IMR-90 (cell line): ENCODE measurements at regions not wholly inside any gene's neighbourhood (a gene's known extent, or its start where the extent isn't known, plus 50 kb on each side); places are given as distances from the start of the nearest gene placed in this dataset.

ENCODE experiments used
- ATAC-seq: fragments of 200-7000 bp; cut with Tn5 transposase; 2 replicates; pipeline ENCODE4 v1.9.1; 2020; ENCODE audit warnings: low read depth, mild to moderate bottlenecking, moderate library complexity
- BruUV-seq: library from RNA; stranded (reverse); fragments of 400-500 nt; replicated peaks from 2 replicates; lab custom pipeline; 2021; lab: Mats Ljungman, UMichigan
- CTCF ChIA-PET: fragments of 300-600 bp; formaldehyde crosslinking; extraction: SDS; loops from one replicate; lab custom pipeline; 2021; ENCODE audit warnings: antibody characterized with exemption; lab: Yijun Ruan, JAX
- POLR2A ChIA-PET: fragments of 300-600 bp; sonication (Branson Sonifier 250); formaldehyde crosslinking; loops from one replicate; lab custom pipeline; 2022; ENCODE audit warnings: antibody characterized with exemption; ENCODE audit not compliant: unreplicated experiment; lab: Charles Lee
- DNase-seq: peaks from one replicate; pipeline ENCODE4 v3.0.0; 2013
- H2AFZ ChIP-seq: replicated peaks from 2 replicates; pipeline ENCODE3; 2013; ENCODE audit warnings: low read length, mild to moderate bottlenecking; ENCODE audit not compliant: poor library complexity
- H2AK5ac ChIP-seq: 2 replicates; pipeline ENCODE4 v1.6.1; 2013; ENCODE audit warnings: low read depth, low read length, inconsistent platforms
- H2AK9ac ChIP-seq: replicated peaks from 2 replicates; pipeline ENCODE3; 2013; ENCODE audit warnings: mild to moderate bottlenecking, low read depth, low read length, moderate library complexity; ENCODE audit not compliant: poor library complexity
- H2BK120ac ChIP-seq: 2 replicates; pipeline ENCODE4 v1.6.1; 2013; ENCODE audit warnings: low read depth, low read length, inconsistent platforms
- H2BK15ac ChIP-seq: 3 replicates; pipeline ENCODE4 v1.6.1; 2013; ENCODE audit warnings: low read depth, low read length, inconsistent platforms
- H2BK20ac ChIP-seq: 2 replicates; pipeline ENCODE4 v1.6.1; 2013; ENCODE audit warnings: low read depth, mild to moderate bottlenecking, inconsistent platforms, low read length, moderate library complexity
- H2BK5ac ChIP-seq: 2 replicates; pipeline ENCODE4 v1.6.1; 2013; ENCODE audit warnings: mild to moderate bottlenecking, low read depth, low read length, inconsistent platforms; ENCODE audit not compliant: poor library complexity, severe bottlenecking
- H3K14ac ChIP-seq: replicated peaks from 2 replicates; pipeline ENCODE4 v1.6.1; 2013; ENCODE audit warnings: low read depth, low read length, inconsistent platforms
- H3K18ac ChIP-seq: 2 replicates; pipeline ENCODE4 v1.6.1; 2013; ENCODE audit warnings: low read depth, low read length, control low read depth
- H3K23ac ChIP-seq: 2 replicates; pipeline ENCODE4 v1.6.1; 2013; ENCODE audit warnings: low read depth, low read length, inconsistent platforms
- H3K27ac ChIP-seq: 2 replicates; pipeline ENCODE4 v1.5.1; 2013; ENCODE audit warnings: mild to moderate bottlenecking, control low read depth, low read length; ENCODE audit not compliant: insufficient read depth
- H3K27me3 ChIP-seq: 2 replicates; pipeline ENCODE4 v1.6.1; 2013; ENCODE audit warnings: low read length; ENCODE audit not compliant: control insufficient read depth, insufficient read depth
- H3K36me3 ChIP-seq: 2 replicates; pipeline ENCODE4 v1.6.1; 2013; ENCODE audit warnings: low read length, mixed read lengths; ENCODE audit not compliant: control insufficient read depth, insufficient read depth
- H3K4ac ChIP-seq: 2 replicates; pipeline ENCODE4 v1.6.1; 2013; ENCODE audit warnings: low read depth, low read length, inconsistent platforms
- H3K4me1 ChIP-seq: 2 replicates; pipeline ENCODE4 v1.6.1; 2013; ENCODE audit warnings: low read length, mixed read lengths; ENCODE audit not compliant: control insufficient read depth, insufficient read depth
- H3K4me2 ChIP-seq: 2 replicates; pipeline ENCODE4 v1.6.1; 2013; ENCODE audit warnings: low read depth, mild to moderate bottlenecking, control low read depth, low read length, moderate library complexity
- H3K4me3 ChIP-seq: 2 replicates; pipeline ENCODE4 v1.5.1; 2013; ENCODE audit warnings: low read depth, mild to moderate bottlenecking, control low read depth, low read length, moderate library complexity; ENCODE audit not compliant: insufficient read depth
- H3K56ac ChIP-seq: 2 replicates; pipeline ENCODE4 v1.6.1; 2013; ENCODE audit warnings: low read length, inconsistent platforms; ENCODE audit not compliant: insufficient read depth; ENCODE audit errors: extremely low read depth
- H3K79me1 ChIP-seq, 2 experiments: 2 replicates each; pipeline ENCODE4 v1.6.1; 2013; ENCODE audit warnings: low read length in 2 of 2, inconsistent platforms in 1 of 2, low read depth in 1 of 2
- H3K9ac ChIP-seq: 2 replicates; pipeline ENCODE4 v1.6.1; 2013; ENCODE audit warnings: low read depth, low read length, control low read depth
- H3K9me1 ChIP-seq: 2 replicates; pipeline ENCODE4 v1.6.1; 2013; ENCODE audit warnings: low read length, inconsistent platforms; ENCODE audit not compliant: insufficient read depth
- H3K9me3 ChIP-seq: 2 replicates; pipeline ENCODE4 v1.6.1; 2013; ENCODE audit warnings: low read length; ENCODE audit not compliant: control insufficient read depth, insufficient read depth
- H4K20me1 ChIP-seq: 2 replicates; pipeline ENCODE4 v1.6.1; 2013; ENCODE audit warnings: low read length, inconsistent platforms; ENCODE audit not compliant: insufficient read depth
- H4K5ac ChIP-seq: 2 replicates; pipeline ENCODE4 v1.6.1; 2013; ENCODE audit warnings: mild to moderate bottlenecking, low read depth, low read length, control low read depth
- H4K8ac ChIP-seq, 2 experiments: 2 replicates each; pipeline ENCODE4 v1.6.1; 2013; ENCODE audit warnings: low read depth in 2 of 2, low read length in 2 of 2, control low read depth in 1 of 2, inconsistent platforms in 1 of 2
- H4K91ac ChIP-seq: 2 replicates; pipeline ENCODE4 v1.6.1; 2013; ENCODE audit warnings: low read depth, low read length, inconsistent platforms; ENCODE audit not compliant: insufficient read depth
- BHLHE40 ChIP-seq: fragments of 150-350 bp; IDR thresholded peaks from 2 replicates; pipeline ENCODE4 v1.6.1; 2016; ENCODE audit warnings: mild to moderate bottlenecking, low read depth, low read length
- CEBPB ChIP-seq: IDR thresholded peaks from 2 replicates; pipeline ENCODE4 v1.6.1; 2012; ENCODE audit warnings: low read depth, low read length, improper control_type of control experiment
- CHD1 ChIP-seq: IDR thresholded peaks from 2 replicates; pipeline ENCODE4 v1.6.1; 2012; ENCODE audit warnings: low read depth, low read length, improper control_type of control experiment
- ELK1 ChIP-seq: fragments of 150-350 bp; IDR thresholded peaks from 2 replicates; pipeline ENCODE4 v1.6.1; 2016; ENCODE audit warnings: low read depth, mild to moderate bottlenecking, low read length, moderate library complexity, borderline replicate concordance
- MXI1 ChIP-seq: IDR thresholded peaks from 2 replicates; pipeline ENCODE4 v1.6.1; 2012; ENCODE audit warnings: low read depth, mild to moderate bottlenecking, low read length, moderate library complexity, borderline replicate concordance
- POLR2A ChIP-seq: IDR thresholded peaks from 2 replicates; pipeline ENCODE4 v1.6.1; 2012; ENCODE audit warnings: mild to moderate bottlenecking, low read depth, low read length
- RCOR1 ChIP-seq: IDR thresholded peaks from 2 replicates; pipeline ENCODE4 v1.6.1; 2012; ENCODE audit warnings: mild to moderate bottlenecking, low read length, improper control_type of control experiment; ENCODE audit not compliant: insufficient replicate concordance
- RFX5 ChIP-seq: IDR thresholded peaks from 2 replicates; pipeline ENCODE4 v1.8.0; 2012; ENCODE audit warnings: low read depth, mild to moderate bottlenecking, low read length, moderate library complexity
- dilution Hi-C: fragments of 300-500 bp; cut with HindIII; formaldehyde crosslinking; loops from one replicate; pipeline ENCODE4 v1.14.3; 2018; ENCODE audit warnings: low sequenced_read_pairs; ENCODE audit not compliant: unreplicated experiment
- in situ Hi-C: fragments of 300-500 bp; cut with MboI; formaldehyde crosslinking; loops from 3 replicates; pipeline ENCODE4 v1.14.3; 2019; ENCODE audit warnings: low sequenced_read_pairs, inconsistent platforms, mixed read lengths
- intact Hi-C: fragments of 100-400 bp; cut with micrococcal nuclease; formaldehyde crosslinking; loops from 2 replicates; pipeline ENCODE4 v1.10.0; 2022
- TF ChIP-seq, protein P1 (sequence below): fragments of 150-350 bp; IDR thresholded peaks from 2 replicates; pipeline ENCODE4 v1.6.1; 2017; ENCODE audit warnings: mild to moderate bottlenecking, antibody characterized with exemption, low read length, low read depth
- TF ChIP-seq, protein P2 (sequence below): conservative IDR thresholded peaks from 2 replicates; pipeline ENCODE4 v1.5.1; 2012; ENCODE audit warnings: mild to moderate bottlenecking, low read depth, low read length, improper control_type of control experiment

GRCh38 chr12:92255741-92256140, 110.1 kb upstream of the BTG1 start:
- ATAC-seq, result no peak
- Histone ChIP-seq H3K14ac (no peak overlapping the region), H3K56ac (no peak overlapping the region), H2BK15ac (no peak overlapping the region), H3K23ac (no peak overlapping the region), H4K20me1 (no peaks in the 10 kb centered on the region), H2AK5ac (no peak overlapping the region), H3K4me2 (no peak overlapping the region), H4K8ac (no peak overlapping the region), H4K5ac (no peak overlapping the region), H3K9ac (no peak overlapping the region), H3K4ac (no peak overlapping the region), H2BK120ac (no peak overlapping the region), H2AK9ac (no peak overlapping the region), H2BK20ac (no peak overlapping the region), H3K4me3 (no peak overlapping the region), H3K27me3 (no peaks in the 10 kb centered on the region), H4K91ac (no peak overlapping the region), H3K79me1 (no peaks in the 10 kb centered on the region), H3K4me1 (0 out of 2 replicates have a peak, but pooled peaks cover 3% of the 10 kb centered on the region), H2AFZ (no peak overlapping the region), H3K18ac (no peak overlapping the region), H3K36me3 (no peaks in the 10 kb centered on the region), H3K9me3 (no peaks in the 10 kb centered on the region), H3K27ac (no peak overlapping the region), H2BK5ac (no peak overlapping the region), H3K9me1 (no peaks in the 10 kb centered on the region)
- TF ChIP-seq, protein P1, sequence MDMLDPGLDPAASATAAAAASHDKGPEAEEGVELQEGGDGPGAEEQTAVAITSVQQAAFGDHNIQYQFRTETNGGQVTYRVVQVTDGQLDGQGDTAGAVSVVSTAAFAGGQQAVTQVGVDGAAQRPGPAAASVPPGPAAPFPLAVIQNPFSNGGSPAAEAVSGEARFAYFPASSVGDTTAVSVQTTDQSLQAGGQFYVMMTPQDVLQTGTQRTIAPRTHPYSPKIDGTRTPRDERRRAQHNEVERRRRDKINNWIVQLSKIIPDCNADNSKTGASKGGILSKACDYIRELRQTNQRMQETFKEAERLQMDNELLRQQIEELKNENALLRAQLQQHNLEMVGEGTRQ, result no peak
- no peak for TF ChIP-seq BHLHE40
- no peak for TF ChIP-seq POLR2A
- no peak for TF ChIP-seq CEBPB
- no peak for TF ChIP-seq ELK1
- no peak for TF ChIP-seq CHD1
- no peak for TF ChIP-seq RFX5
- TF ChIP-seq MXI1, result no peak
- TF ChIP-seq, protein P2, sequence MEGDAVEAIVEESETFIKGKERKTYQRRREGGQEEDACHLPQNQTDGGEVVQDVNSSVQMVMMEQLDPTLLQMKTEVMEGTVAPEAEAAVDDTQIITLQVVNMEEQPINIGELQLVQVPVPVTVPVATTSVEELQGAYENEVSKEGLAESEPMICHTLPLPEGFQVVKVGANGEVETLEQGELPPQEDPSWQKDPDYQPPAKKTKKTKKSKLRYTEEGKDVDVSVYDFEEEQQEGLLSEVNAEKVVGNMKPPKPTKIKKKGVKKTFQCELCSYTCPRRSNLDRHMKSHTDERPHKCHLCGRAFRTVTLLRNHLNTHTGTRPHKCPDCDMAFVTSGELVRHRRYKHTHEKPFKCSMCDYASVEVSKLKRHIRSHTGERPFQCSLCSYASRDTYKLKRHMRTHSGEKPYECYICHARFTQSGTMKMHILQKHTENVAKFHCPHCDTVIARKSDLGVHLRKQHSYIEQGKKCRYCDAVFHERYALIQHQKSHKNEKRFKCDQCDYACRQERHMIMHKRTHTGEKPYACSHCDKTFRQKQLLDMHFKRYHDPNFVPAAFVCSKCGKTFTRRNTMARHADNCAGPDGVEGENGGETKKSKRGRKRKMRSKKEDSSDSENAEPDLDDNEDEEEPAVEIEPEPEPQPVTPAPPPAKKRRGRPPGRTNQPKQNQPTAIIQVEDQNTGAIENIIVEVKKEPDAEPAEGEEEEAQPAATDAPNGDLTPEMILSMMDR, result no peak
- no peak for TF ChIP-seq RCOR1
- no TSS peak for BruUV-seq
- dilution Hi-C loops, result no loop called here
- no peak for DNase-seq
- CTCF ChIA-PET, result interaction anchor here (0.6 kb wide), 1 partner anchor 223 kb away, joined by 3 read pairs; no protein-coding TSS in a partner anchor
- intact Hi-C loops, result no loop called here
- in situ Hi-C loops, result no loop called here
- POLR2A ChIA-PET, result no interaction called here
